GM12891 (cell line): ENCODE measurements at regions not wholly inside any gene's neighbourhood (a gene's known extent, or its start where the extent isn't known, plus 50 kb on each side); places are given as distances from the start of the nearest gene placed in this dataset.

Experiments
- POLR2A ChIP-seq: IDR thresholded peaks from 2 replicates; pipeline ENCODE4 v1.6.1; 2011; ENCODE audit warnings: low read depth, low read length, control low read depth
- POLR2AphosphoS5 ChIP-seq: IDR thresholded peaks from 2 replicates; pipeline ENCODE4 v1.6.1; 2011; ENCODE audit warnings: low read depth, low read length, control low read depth
- TAF1 ChIP-seq: IDR thresholded peaks from 2 replicates; pipeline ENCODE4 v1.6.1; 2011; ENCODE audit warnings: low read depth, low read length, control low read depth

- TF ChIP-seq POLR2A (no peak), TAF1 (no peak), POLR2AphosphoS5 (no peak)
Observed at GRCh38 chr2:187194049-187194448, 254.0 kb downstream of the CALCRL start.
